ENCODE measurements at regions not wholly inside any gene's neighbourhood (a gene's known extent, or its start where the extent isn't known, plus 50 kb on each side); places are given as distances from the start of the nearest gene placed in this dataset.
"Not testable (repeated sequence)": the region's sequence is repeated elsewhere in the genome, so short reads cannot be mapped to it uniquely, and the experiment has no call there.

GRCh38 chr10:8338177-8338766 lies 283.8 kb downstream of the GATA3 start:
- peaks cover 32% of the 10 kb centered on the region for H3K27me3 Mint-ChIP-seq
- H3K9me3 Mint-ChIP-seq, result peaks cover 7% of the 10 kb centered on the region
- H3K4me1 Mint-ChIP-seq, result no peaks in the 10 kb centered on the region
- H3K4me3 Mint-ChIP-seq, result no peak overlapping the region
- H3K36me3 Mint-ChIP-seq, result no peaks in the 10 kb centered on the region
- H3K27ac Mint-ChIP-seq, result no peak overlapping the region
- ATAC-seq, result no peak

DNA sequence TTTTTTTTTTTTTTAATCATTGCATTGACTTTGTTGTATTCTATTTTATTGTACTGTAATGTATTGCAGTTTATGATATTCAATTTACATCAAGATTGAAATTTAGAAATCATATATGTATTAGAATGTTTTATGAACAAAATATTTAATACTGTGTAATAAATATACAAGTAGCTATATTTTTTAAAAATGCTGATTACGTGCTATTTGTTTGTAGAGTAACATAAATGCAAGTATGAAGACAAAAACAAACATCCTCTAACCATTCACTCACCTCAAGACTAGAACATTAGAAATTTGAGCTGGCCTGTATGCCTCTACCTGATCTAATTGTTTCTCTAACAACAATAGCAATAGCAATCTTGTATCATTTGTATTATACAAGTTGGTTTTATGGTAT lies 290.3 kb downstream of the GATA3 start:
- no peak for ATAC-seq
- no peaks in the 10 kb centered on the region for H3K4me1 Mint-ChIP-seq
- H3K27ac Mint-ChIP-seq, result no peak overlapping the region
- no peaks in the 10 kb centered on the region for H3K36me3 Mint-ChIP-seq
- H3K9me3 Mint-ChIP-seq, result peaks cover 7% of the 10 kb centered on the region
- H3K27me3 Mint-ChIP-seq, result peaks cover 9% of the 10 kb centered on the region
- H3K4me3 Mint-ChIP-seq, result no peak overlapping the region

GRCh38 chr10:8346861-8347260 lies 292.4 kb downstream of the GATA3 start:
- no peak overlapping the region for H3K27ac Mint-ChIP-seq
- no peak for ATAC-seq
- no peaks in the 10 kb centered on the region for H3K27me3 Mint-ChIP-seq
- H3K4me1 Mint-ChIP-seq, result no peaks in the 10 kb centered on the region
- no peak overlapping the region for H3K4me3 Mint-ChIP-seq
- no peaks in the 10 kb centered on the region for H3K9me3 Mint-ChIP-seq
- no peaks in the 10 kb centered on the region for H3K36me3 Mint-ChIP-seq

GRCh38 chr10:8347614-8348013 lies 293.1 kb downstream of the GATA3 start:
- H3K27ac Mint-ChIP-seq, H3K9me3 Mint-ChIP-seq, H3K4me1 Mint-ChIP-seq, H3K27me3 Mint-ChIP-seq, H3K36me3 Mint-ChIP-seq, ATAC-seq, H3K4me3 Mint-ChIP-seq: not testable (repeated sequence)

GRCh38 chr10:8349610-8350249 lies 295.2 kb downstream of the GATA3 start:
- ATAC-seq, result no peak
- H3K4me3 Mint-ChIP-seq, result no peak overlapping the region

DNA sequence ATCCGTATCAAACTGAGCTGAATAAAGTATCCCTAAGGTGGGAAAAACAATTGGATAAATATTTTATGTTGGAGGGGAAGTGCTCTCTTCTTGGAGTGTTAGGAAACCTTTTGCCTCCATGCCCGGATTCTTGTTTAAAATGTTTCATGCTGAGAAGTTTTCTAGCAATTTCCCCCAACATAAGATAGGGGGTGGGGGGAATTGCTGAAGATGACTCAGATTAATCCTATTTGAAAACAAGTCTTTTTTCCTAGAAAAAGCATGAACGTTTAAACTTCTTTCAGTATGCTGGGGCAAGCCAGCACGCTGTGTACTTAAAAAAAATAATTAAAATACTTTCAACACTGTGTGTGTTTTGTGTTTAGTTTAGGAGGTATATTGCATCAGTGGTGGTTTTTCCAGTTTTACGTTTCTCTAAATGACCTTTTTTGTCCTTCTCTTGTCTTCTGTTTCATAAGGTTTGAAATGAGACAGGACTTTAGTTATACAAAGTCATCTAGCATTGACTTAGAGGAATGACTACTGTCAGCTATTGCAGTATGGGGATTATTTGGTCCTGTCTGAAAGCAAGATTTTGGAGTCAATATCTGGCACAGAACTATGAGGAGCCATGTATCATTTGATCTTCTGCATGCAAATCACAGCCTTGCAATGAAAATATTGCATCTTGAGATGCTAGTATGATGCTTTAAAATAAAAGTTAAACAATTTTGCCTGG lies 295.9 kb downstream of the GATA3 start:
- ATAC-seq, result no peak
- no peak overlapping the region for H3K27ac Mint-ChIP-seq
- no peaks in the 10 kb centered on the region for H3K27me3 Mint-ChIP-seq
- no peaks in the 10 kb centered on the region for H3K9me3 Mint-ChIP-seq
- H3K4me1 Mint-ChIP-seq, result no peaks in the 10 kb centered on the region
- no peak overlapping the region for H3K4me3 Mint-ChIP-seq
- H3K36me3 Mint-ChIP-seq, result no peaks in the 10 kb centered on the region

More at GRCh38 chr10:8349610-8350249, 295.2 kb downstream of the GATA3 start:
- Mint-ChIP-seq H3K4me1 (no peaks in the 10 kb centered on the region), H3K27me3 (no peaks in the 10 kb centered on the region), H3K36me3 (no peaks in the 10 kb centered on the region), H3K9me3 (no peaks in the 10 kb centered on the region), H3K27ac (no peak overlapping the region)

DNA sequence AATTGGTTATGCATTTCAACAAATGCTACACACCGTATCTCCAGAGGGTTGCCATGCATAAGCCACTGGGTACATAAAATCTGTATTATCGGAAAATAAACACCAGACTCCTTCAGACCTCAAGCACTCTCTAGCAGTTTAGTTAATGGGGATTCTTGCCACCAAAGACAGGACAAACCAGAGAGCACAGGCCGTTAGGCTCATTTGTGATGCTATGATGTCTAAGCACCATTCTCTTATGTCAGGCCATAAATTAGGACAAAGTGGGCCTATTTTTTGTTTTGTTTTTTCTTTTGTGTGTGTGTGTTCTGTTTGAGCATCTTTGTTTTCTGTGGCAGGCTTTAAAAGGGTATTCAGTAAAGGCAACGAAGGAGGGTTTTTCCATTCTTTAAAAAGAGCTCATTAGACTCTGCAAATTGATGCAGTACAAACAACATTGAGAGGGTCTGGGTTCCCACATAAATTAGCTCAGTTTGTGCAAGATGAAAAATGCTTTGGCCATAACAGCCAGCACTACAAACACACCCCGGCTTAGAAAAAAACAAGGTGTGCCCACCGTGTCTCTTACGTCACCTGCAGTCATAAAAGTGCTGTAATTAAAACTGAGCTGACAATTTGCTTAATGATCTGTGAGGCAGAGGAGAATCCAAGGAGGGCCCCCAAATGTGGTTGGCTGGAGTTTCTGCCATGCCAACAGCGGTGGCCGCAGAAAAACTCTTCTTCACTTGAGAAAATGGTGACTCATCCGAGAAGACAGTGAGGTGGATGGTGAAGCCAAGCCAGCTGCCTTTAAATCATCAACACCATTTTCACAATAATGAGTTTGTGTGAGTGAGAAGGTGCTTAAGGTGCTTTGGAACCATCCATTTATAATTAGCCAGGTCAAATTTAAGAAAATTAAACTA lies 297.9 kb downstream of the GATA3 start:
- no peak overlapping the region for H3K27ac Mint-ChIP-seq
- peaks cover 4% of the 10 kb centered on the region for H3K9me3 Mint-ChIP-seq
- H3K4me1 Mint-ChIP-seq, result no peaks in the 10 kb centered on the region
- no peak overlapping the region for H3K4me3 Mint-ChIP-seq
- no peaks in the 10 kb centered on the region for H3K36me3 Mint-ChIP-seq
- no peak for ATAC-seq
- H3K27me3 Mint-ChIP-seq, result peaks cover 6% of the 10 kb centered on the region

GRCh38 chr10:8356283-8356682 lies 301.8 kb downstream of the GATA3 start:
- Mint-ChIP-seq H3K36me3 (no peaks in the 10 kb centered on the region), H3K9me3 (peaks cover 4% of the 10 kb centered on the region), H3K27me3 (peaks cover 6% of the 10 kb centered on the region), H3K27ac (no peak overlapping the region), H3K4me3 (no peak overlapping the region), H3K4me1 (no peaks in the 10 kb centered on the region)
- no peak for ATAC-seq

- peaks cover 4% of the 10 kb centered on the region for H3K9me3 Mint-ChIP-seq
- peaks cover 6% of the 10 kb centered on the region for H3K27me3 Mint-ChIP-seq
- no peak overlapping the region for H3K27ac Mint-ChIP-seq
- no peak overlapping the region for H3K4me3 Mint-ChIP-seq
- ATAC-seq, result no peak
- H3K36me3 Mint-ChIP-seq, result no peaks in the 10 kb centered on the region
- H3K4me1 Mint-ChIP-seq, result no peaks in the 10 kb centered on the region
These were observed 305.0 kb downstream of the GATA3 start for GRCh38 chr10:8359467-8359866.

GRCh38 chr10:8360365-8360764 lies 305.9 kb downstream of the GATA3 start:
- peaks cover 6% of the 10 kb centered on the region for H3K27me3 Mint-ChIP-seq
- no peaks in the 10 kb centered on the region for H3K4me1 Mint-ChIP-seq
- H3K9me3 Mint-ChIP-seq, result peaks cover 4% of the 10 kb centered on the region
- no peaks in the 10 kb centered on the region for H3K36me3 Mint-ChIP-seq
- H3K27ac Mint-ChIP-seq, result no peak overlapping the region
- no peak overlapping the region for H3K4me3 Mint-ChIP-seq
- ATAC-seq, result no peak

- no peaks in the 10 kb centered on the region for H3K4me1 Mint-ChIP-seq
- H3K27me3 Mint-ChIP-seq, result peaks cover 6% of the 10 kb centered on the region
- H3K27ac Mint-ChIP-seq, result no peak overlapping the region
- ATAC-seq, result no peak
- no peaks in the 10 kb centered on the region for H3K36me3 Mint-ChIP-seq
- peaks cover 4% of the 10 kb centered on the region for H3K9me3 Mint-ChIP-seq
- H3K4me3 Mint-ChIP-seq, result no peak overlapping the region
These were observed 306.5 kb downstream of the GATA3 start for GRCh38 chr10:8360814-8361509.

DNA sequence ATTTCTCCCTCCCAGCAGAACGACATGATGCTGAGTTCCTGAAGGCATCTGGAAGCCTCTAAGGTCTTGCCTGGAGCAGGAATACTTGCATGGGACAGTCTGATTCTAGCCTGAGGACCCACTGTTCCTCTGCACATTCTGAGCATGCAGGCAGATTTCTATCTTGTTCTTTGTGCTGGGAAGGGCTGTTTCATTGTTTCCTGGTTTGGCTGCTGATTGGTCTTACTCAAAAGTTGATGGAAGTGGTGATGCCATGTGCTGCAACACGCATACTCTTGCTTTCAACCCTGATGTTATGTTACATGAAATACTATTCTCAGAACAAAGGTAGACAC lies 307.0 kb downstream of the GATA3 start:
- no peak for ATAC-seq
- Mint-ChIP-seq H3K4me1 (no peaks in the 10 kb centered on the region), H3K27me3 (peaks cover 6% of the 10 kb centered on the region), H3K27ac (no peak overlapping the region), H3K4me3 (no peak overlapping the region), H3K36me3 (no peaks in the 10 kb centered on the region), H3K9me3 (peaks cover 2% of the 10 kb centered on the region)

DNA sequence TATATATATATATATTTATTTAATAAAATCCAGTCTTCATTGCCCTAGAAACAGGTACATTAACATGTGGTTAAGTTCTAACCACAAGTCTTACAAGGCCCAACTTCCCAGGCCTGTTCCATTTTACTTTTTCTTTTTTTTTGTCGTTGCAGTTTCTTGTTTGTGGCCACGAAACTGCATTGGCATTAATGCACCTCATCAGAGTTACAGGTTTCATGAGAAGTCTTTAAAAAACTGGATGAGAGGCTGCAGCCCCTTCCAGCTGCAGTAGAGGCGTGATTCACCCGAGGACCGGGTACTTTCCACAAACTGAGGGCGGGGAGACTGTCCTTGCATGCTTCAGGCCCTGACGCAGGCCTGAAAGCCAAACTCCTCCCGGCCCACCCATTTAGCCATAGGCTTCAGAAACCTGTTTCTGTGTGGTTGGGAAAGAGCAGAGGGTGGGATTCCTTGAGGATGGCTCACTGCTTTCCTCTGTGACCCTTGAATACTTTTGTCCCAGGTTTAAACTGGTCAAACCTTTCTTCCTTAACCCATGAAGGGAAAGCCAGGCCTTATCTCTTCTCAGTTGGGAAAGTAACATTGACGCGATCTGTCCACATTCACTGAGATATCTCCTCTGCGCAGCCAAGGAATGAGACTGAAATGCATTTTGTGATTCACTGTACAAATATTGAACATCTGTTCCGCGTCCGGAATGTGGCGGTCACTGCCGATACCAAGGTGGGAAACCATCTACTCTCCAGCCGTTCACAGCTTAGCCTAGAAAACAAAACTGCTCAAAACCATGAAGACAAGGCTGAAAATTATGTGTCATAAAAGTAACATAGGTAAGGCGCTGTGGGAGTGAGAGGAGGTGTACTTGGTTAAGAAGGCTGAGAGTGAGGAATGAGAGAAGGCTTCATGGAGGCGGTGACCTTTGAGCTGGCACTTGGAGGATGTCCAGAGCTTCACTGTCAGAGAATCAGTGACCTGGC lies 311.7 kb downstream of the GATA3 start:
- no peaks in the 10 kb centered on the region for H3K4me1 Mint-ChIP-seq
- H3K36me3 Mint-ChIP-seq, result no peaks in the 10 kb centered on the region
- no peaks in the 10 kb centered on the region for H3K27me3 Mint-ChIP-seq
- no peak overlapping the region for H3K4me3 Mint-ChIP-seq
- peaks cover 3% of the 10 kb centered on the region for H3K9me3 Mint-ChIP-seq
- H3K27ac Mint-ChIP-seq, result no peak overlapping the region
- ATAC-seq, result no peak

Measured in stimulated activated memory B cell treated with anti-CD40 and anti-IgM and Interleukin-4, amounts not matched to agents 10 μg/mL and 1 μg/mL and 100 μg/mL, for 72 hours (primary cell).